MCF 10A (cell line): ENCODE measurements at regions not wholly inside any gene's neighbourhood (a gene's known extent, or its start where the extent isn't known, plus 50 kb on each side); places are given as distances from the start of the nearest gene placed in this dataset.

Experiments used
- BruUV-seq: library from RNA; stranded (reverse); fragments of 400-500 nt; replicated peaks from 2 replicates; lab custom pipeline; 2021; lab: Mats Ljungman, UMichigan
- CTCF ChIA-PET: fragments of 300-600 bp; sonication (Branson Sonifier 250); formaldehyde crosslinking; extraction: SDS; loops from one replicate; lab custom pipeline; 2021; ENCODE audit warnings: antibody characterized with exemption, inconsistent platforms; lab: Yijun Ruan, JAX
- POLR2A ChIA-PET: fragments of 300-600, 350-650 bp; sonication (Branson Sonifier 250); formaldehyde crosslinking; extraction: SDS; loops from one replicate; lab custom pipeline; 2020; ENCODE audit warnings: antibody characterized with exemption, inconsistent platforms; lab: Yijun Ruan, JAX
- DNase-seq: peaks from one replicate; pipeline ENCODE4 v3.0.0-alpha.2; 2018; ENCODE audit not compliant: unreplicated experiment
- H3K27ac Mint-ChIP-seq: one replicate; pipeline ENCODE4 v1.8.0; 2022; ENCODE audit warnings: mild to moderate bottlenecking, low read depth, mixed read lengths; ENCODE audit not compliant: unreplicated experiment
- H3K27me3 Mint-ChIP-seq: one replicate; pipeline ENCODE4 v1.8.0; 2022; ENCODE audit warnings: mixed read lengths; ENCODE audit not compliant: insufficient read depth, unreplicated experiment
- H3K36me3 Mint-ChIP-seq: one replicate; pipeline ENCODE4 v1.8.0; 2022; ENCODE audit warnings: mild to moderate bottlenecking, moderate library complexity, mixed read lengths; ENCODE audit not compliant: insufficient read depth, unreplicated experiment
- H3K4me1 Mint-ChIP-seq: one replicate; pipeline ENCODE4 v1.8.0; 2022; ENCODE audit warnings: mixed read lengths; ENCODE audit not compliant: insufficient read depth, unreplicated experiment
- H3K4me3 Mint-ChIP-seq: one replicate; pipeline ENCODE4 v1.8.0; 2022; ENCODE audit warnings: mild to moderate bottlenecking, moderate library complexity, mixed read lengths; ENCODE audit not compliant: unreplicated experiment
- H3K9me3 Mint-ChIP-seq: one replicate; pipeline ENCODE4 v1.8.0; 2022; ENCODE audit warnings: mixed read lengths; ENCODE audit not compliant: unreplicated experiment
- intact Hi-C: fragments of 100-400 bp; cut with micrococcal nuclease; formaldehyde crosslinking; loops from 2 replicates; pipeline ENCODE4 v1.14.1; 2022
- TF ChIP-seq, protein P1 (sequence below): fragments of 200-600 bp; IDR thresholded peaks from one replicate; pipeline ENCODE4 v1.8.0; 2022; ENCODE audit warnings: antibody characterized with exemption, mild to moderate bottlenecking; ENCODE audit not compliant: unreplicated experiment

DNA sequence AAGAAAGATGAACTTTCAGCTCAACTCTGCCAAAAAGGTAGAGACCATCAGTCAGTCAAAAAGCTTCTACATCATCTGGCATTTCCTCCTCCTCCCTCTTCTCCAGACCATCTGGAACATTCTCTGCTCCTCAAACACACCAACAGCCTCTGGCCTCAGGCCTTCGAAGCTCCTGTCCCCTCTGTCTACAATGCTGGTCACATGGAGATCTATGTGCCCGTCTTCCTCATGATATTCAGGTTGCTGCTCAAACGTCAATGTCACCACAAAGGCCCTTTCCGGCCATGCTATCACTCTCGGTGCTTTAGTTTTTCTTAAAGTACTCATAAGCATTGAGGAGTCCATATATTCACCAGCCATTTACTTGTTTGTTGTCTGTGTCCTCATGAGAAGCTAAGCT lies 146.2 kb downstream of the SPATA19 start:
- DNase-seq: no peak
- peaks cover 14% of the 10 kb centered on the region for H3K9me3 Mint-ChIP-seq
- H3K27me3 Mint-ChIP-seq: peaks cover 20% of the 10 kb centered on the region
- no peak overlapping the region for H3K4me3 Mint-ChIP-seq
- no peak overlapping the region for H3K27ac Mint-ChIP-seq
- no TSS peak for BruUV-seq
- H3K36me3 Mint-ChIP-seq: no peaks in the 10 kb centered on the region
- H3K4me1 Mint-ChIP-seq: no peaks in the 10 kb centered on the region
- ChIA-PET POLR2A (no interaction called here), CTCF (interaction anchor here (0.6 kb wide), 1 partner anchor 1558 kb away, joined by 3 read pairs; no protein-coding TSS in a partner anchor)
- TF ChIP-seq, protein P1, sequence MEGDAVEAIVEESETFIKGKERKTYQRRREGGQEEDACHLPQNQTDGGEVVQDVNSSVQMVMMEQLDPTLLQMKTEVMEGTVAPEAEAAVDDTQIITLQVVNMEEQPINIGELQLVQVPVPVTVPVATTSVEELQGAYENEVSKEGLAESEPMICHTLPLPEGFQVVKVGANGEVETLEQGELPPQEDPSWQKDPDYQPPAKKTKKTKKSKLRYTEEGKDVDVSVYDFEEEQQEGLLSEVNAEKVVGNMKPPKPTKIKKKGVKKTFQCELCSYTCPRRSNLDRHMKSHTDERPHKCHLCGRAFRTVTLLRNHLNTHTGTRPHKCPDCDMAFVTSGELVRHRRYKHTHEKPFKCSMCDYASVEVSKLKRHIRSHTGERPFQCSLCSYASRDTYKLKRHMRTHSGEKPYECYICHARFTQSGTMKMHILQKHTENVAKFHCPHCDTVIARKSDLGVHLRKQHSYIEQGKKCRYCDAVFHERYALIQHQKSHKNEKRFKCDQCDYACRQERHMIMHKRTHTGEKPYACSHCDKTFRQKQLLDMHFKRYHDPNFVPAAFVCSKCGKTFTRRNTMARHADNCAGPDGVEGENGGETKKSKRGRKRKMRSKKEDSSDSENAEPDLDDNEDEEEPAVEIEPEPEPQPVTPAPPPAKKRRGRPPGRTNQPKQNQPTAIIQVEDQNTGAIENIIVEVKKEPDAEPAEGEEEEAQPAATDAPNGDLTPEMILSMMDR: no peak
- intact Hi-C loops: no loop called here

DNA sequence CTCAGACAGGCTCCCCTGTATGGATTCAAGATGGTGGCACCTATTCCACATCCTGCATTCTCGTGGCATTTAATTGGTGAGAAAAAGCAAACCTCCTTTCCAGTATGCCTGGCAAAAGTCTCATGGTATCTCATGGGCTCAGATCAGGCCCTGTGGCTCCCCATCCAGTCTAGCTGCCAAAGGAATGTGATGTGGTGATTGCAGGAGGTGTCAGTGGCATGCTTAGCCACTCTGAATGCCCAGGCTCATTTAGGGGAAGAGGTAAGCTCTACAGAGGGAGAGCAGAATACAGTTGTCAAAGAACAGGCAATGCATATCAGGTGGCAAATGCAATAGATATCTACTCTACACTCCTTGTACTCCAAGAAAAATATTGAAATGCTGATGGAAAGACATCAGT lies 146.7 kb downstream of the SPATA19 start:
- Mint-ChIP-seq H3K4me1 (no peaks in the 10 kb centered on the region), H3K27ac (no peak overlapping the region), H3K36me3 (no peaks in the 10 kb centered on the region), H3K4me3 (no peak overlapping the region), H3K27me3 (peaks cover 16% of the 10 kb centered on the region), H3K9me3 (peaks cover 10% of the 10 kb centered on the region)
- TF ChIP-seq, protein P1: no peak
- CTCF ChIA-PET: interaction anchor here (0.6 kb wide), 1 partner anchor 1557 kb away, joined by 3 read pairs; no protein-coding TSS in a partner anchor
- POLR2A ChIA-PET: no interaction called here
- intact Hi-C loops: no loop called here
- BruUV-seq: no TSS peak
- DNase-seq: no peak

DNA sequence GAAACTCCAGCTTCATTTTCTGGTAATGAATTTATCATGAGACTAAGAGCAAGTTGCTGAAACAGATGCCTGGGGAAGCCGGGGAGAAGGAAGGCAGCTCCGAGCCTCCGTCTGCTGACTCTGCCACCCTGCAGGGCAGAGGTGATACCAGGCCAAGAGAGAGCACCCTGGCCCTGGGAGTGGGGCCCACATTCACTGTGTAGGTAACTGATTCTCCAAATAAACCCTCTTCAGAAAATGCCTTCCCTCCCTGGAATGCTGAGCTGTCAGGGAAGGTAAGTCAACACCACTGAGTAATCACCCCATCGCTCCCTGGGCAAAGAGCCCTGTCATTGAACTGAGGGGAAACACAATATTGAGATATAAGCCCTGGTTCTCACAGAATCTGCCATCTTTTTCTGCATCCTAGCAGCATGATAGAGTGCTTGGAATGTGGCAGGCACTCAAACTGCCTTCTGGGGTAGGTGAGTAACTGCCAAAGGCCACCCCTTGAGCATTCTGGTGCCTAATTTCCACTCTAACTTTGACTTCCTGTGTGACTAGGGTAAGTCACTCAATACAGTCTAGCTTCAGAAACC lies 147.6 kb downstream of the SPATA19 start:
- Mint-ChIP-seq H3K4me1 (no peaks in the 10 kb centered on the region), H3K4me3 (no peak overlapping the region), H3K9me3 (peaks cover 10% of the 10 kb centered on the region), H3K27ac (no peak overlapping the region), H3K27me3 (peaks cover 14% of the 10 kb centered on the region), H3K36me3 (no peaks in the 10 kb centered on the region)
- intact Hi-C loops: no loop called here
- POLR2A ChIA-PET: no interaction called here
- CTCF ChIA-PET: no interaction called here
- TF ChIP-seq, protein P1: no peak
- no peak for DNase-seq
- no TSS peak for BruUV-seq

DNA sequence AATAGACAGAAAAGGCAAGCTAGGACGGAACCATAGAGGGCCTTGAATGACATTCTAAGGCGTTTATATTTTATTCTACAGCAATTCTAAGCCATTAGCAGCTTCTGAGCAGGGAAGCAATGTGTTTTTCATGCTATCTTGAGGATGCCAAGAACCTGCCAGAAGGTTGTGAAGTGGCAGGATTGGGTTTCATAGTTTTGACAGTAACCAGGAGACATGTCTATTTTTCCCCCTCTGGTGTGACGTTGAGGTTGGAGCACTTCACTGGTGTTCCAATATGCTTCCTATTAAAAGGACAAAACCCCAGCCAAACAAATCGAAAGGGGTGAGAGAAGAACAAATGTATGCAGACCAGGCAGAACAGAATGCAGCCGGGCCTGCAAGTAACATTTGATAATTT lies 148.2 kb downstream of the SPATA19 start:
- Mint-ChIP-seq H3K36me3 (no peaks in the 10 kb centered on the region), H3K27ac (no peak overlapping the region), H3K27me3 (peaks cover 11% of the 10 kb centered on the region), H3K4me3 (no peak overlapping the region), H3K9me3 (peaks cover 10% of the 10 kb centered on the region), H3K4me1 (no peaks in the 10 kb centered on the region)
- DNase-seq: no peak
- intact Hi-C loops: no loop called here
- ChIA-PET POLR2A (no interaction called here), CTCF (no interaction called here)
- BruUV-seq: no TSS peak
- TF ChIP-seq, protein P1: no peak
